ENCODE measurements at regions not wholly inside any gene's neighbourhood (a gene's known extent, or its start where the extent isn't known, plus 50 kb on each side); places are given as distances from the start of the nearest gene placed in this dataset.

DNA sequence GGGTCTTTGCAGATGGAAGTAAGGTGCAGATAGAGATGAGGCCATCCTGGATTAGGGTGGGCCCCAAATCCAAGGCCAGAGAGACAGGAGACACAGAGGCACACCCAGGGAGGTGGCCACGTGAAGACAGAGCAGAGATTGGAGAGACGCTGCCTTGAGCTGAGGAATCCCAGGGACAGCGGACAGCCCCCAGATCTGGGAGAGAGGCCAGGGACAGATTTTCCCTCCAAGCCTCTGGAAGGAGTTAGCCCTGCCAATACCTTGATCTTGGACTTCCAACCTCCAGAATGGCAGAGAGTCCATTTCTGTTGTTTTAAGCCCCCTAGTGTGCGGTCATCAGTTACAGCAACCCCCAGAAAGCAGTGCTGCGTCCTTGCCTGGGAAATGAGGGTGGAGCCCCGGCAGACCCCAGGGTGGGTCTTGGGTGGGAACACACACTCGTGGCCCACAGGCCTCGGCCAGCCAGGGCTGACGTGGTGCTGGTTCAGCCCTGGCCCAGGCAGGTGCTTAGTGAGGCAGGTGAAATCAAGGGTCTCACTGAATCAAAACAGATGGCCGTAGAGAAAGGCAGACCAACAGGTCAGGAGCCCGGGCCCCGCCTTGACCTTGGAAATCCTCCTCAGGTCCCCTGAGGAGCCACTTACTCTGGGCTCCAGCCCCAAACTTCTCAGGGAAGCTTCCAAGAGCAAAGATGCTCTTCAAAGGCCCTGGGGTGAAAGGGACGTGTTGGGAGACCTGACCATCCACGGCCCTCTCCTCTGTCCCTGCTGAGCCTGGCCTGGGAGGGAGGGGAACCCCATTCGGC is 169.3 kb downstream of the RBFOX3 start:
- Histone ChIP-seq H3K9ac (ENCODE audit: control insufficient read depth, extremely low read depth, insufficient read depth, low read length) (no peak overlapping the region), H3K4me3 (ENCODE audit: control insufficient read depth in 2 of 3, extremely low read depth in 1 of 3, insufficient read depth in 2 of 3, low read depth in 1 of 3, low read length in 3 of 3) (no peak overlapping the region), H3K27ac (ENCODE audit: control insufficient read depth, insufficient read depth, low read length) (no peak overlapping the region), H4K20me1 (ENCODE audit: control insufficient read depth, extremely low read depth, insufficient read depth, low read length) (no peaks in the 10 kb centered on the region), H3K4me2 (ENCODE audit: control insufficient read depth, extremely low read depth, insufficient read depth, low read depth, low read length) (no peak overlapping the region), H3K79me2 (ENCODE audit: control insufficient read depth, insufficient read depth, low read length) (no peaks in the 10 kb centered on the region), H2AFZ (ENCODE audit: control insufficient read depth, low read length) (no peak overlapping the region), H3K9me3 (ENCODE audit: control insufficient read depth, low read depth, low read length) (no peaks in the 10 kb centered on the region), H3K36me3 (ENCODE audit: control insufficient read depth in 2 of 2, extremely low read depth in 1 of 2, insufficient read depth in 2 of 2, low read length in 2 of 2) (no peaks in the 10 kb centered on the region), H3K4me1 (ENCODE audit: control insufficient read depth, extremely low read depth, insufficient read depth, low read length) (no peaks in the 10 kb centered on the region), H3K27me3 (ENCODE audit: control insufficient read depth, extremely low read depth, insufficient read depth, low read length) (peaks cover 4% of the 10 kb centered on the region), H3K9me1 (ENCODE audit: control insufficient read depth, extremely low read depth, insufficient read depth, low read length) (no peaks in the 10 kb centered on the region)
- TF ChIP-seq CTCF (optimal IDR thresholded peaks at IDR 0.05 in 1 of 3, IDR thresholded peaks at IDR 0.05 in 1 of 3, conservative IDR thresholded peaks at IDR 0.05 in 1 of 3; ENCODE audit: extremely low read depth in 1 of 3, insufficient read depth in 2 of 3, low read length in 3 of 3) (no peak), EZH2 (IDR thresholded peaks at IDR 0.05; ENCODE audit: low read length) (no peak)
- DNase-seq (ENCODE audit: low read depth, low spot score) = no peak
- dilution Hi-C loops (cut with MboI; ENCODE audit: extremely low pct_ligation_motif_present, low sequenced_read_pairs) = no loop called here
- FAIRE-seq = no peak

DNA sequence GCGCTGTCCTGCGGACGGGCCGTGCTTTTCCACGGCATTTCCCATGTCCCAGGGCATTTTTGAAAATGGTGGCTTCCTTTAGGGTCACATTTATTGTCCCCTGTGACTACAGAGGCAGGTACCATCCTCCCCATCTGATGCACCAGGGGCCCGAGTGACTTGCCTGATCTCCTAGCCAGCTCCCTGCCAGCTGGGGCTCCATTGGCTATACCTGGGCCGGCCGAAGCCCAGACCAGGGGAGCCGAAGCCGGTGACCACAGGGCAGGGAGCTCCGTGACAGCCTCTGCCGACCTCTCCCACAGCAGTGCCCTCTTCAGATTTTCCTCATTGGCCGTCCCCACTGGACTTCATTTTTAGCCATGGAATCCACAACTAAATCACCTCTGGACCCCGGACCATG is 170.6 kb downstream of the RBFOX3 start:
- no peak overlapping the region for H2AFZ ChIP-seq (ENCODE audit: control insufficient read depth, low read length)
- FAIRE-seq = no peak
- H3K4me1 ChIP-seq (ENCODE audit: control insufficient read depth, extremely low read depth, insufficient read depth, low read length) = no peaks in the 10 kb centered on the region
- no peaks in the 10 kb centered on the region for H3K9me3 ChIP-seq (ENCODE audit: control insufficient read depth, low read depth, low read length)
- no peak overlapping the region for H3K27ac ChIP-seq (ENCODE audit: control insufficient read depth, insufficient read depth, low read length)
- H3K9ac ChIP-seq (ENCODE audit: control insufficient read depth, extremely low read depth, insufficient read depth, low read length) = no peak overlapping the region
- no peak overlapping the region for H3K4me2 ChIP-seq (ENCODE audit: control insufficient read depth, extremely low read depth, insufficient read depth, low read depth, low read length)
- DNase-seq (ENCODE audit: low read depth, low spot score) = no peak
- H3K27me3 ChIP-seq (ENCODE audit: control insufficient read depth, extremely low read depth, insufficient read depth, low read length) = peaks cover 4% of the 10 kb centered on the region
- H3K4me3 ChIP-seq (ENCODE audit: control insufficient read depth in 2 of 3, extremely low read depth in 1 of 3, insufficient read depth in 2 of 3, low read depth in 1 of 3, low read length in 3 of 3) = no peak overlapping the region
- no peaks in the 10 kb centered on the region for H3K79me2 ChIP-seq (ENCODE audit: control insufficient read depth, insufficient read depth, low read length)
- no peaks in the 10 kb centered on the region for H4K20me1 ChIP-seq (ENCODE audit: control insufficient read depth, extremely low read depth, insufficient read depth, low read length)
- TF ChIP-seq CTCF (optimal IDR thresholded peaks at IDR 0.05 in 1 of 3, IDR thresholded peaks at IDR 0.05 in 1 of 3, conservative IDR thresholded peaks at IDR 0.05 in 1 of 3; ENCODE audit: extremely low read depth in 1 of 3, insufficient read depth in 2 of 3, low read length in 3 of 3) = no peak
- TF ChIP-seq EZH2 (IDR thresholded peaks at IDR 0.05; ENCODE audit: low read length) = no peak
- dilution Hi-C loops (cut with MboI; ENCODE audit: extremely low pct_ligation_motif_present, low sequenced_read_pairs) = no loop called here
- H3K36me3 ChIP-seq (ENCODE audit: control insufficient read depth in 2 of 2, extremely low read depth in 1 of 2, insufficient read depth in 2 of 2, low read length in 2 of 2) = no peaks in the 10 kb centered on the region
- H3K9me1 ChIP-seq (ENCODE audit: control insufficient read depth, extremely low read depth, insufficient read depth, low read length) = no peaks in the 10 kb centered on the region

All from keratinocyte (primary cell).